SK-N-SH (cell line): ENCODE measurements at regions not wholly inside any gene's neighbourhood (a gene's known extent, or its start where the extent isn't known, plus 50 kb on each side); places are given as distances from the start of the nearest gene placed in this dataset.

Experiments
- CTCF ChIP-seq: fragments of 200-600 bp; sonication (generic); IDR thresholded peaks from 2 replicates; pipeline ENCODE4 v1.6.1; 2017; ENCODE audit warnings: antibody characterized with exemption, mild to moderate bottlenecking, moderate library complexity
- EP300 ChIP-seq, 2 experiments: IDR thresholded peaks; 2 replicates each; pipeline versions ENCODE4 v1.4.0 to v1.6.1; 2012; ENCODE audit warnings: borderline replicate concordance in 1 of 2, low read depth in 1 of 2, low read length in 1 of 2
- EZH2phosphoT487 ChIP-seq: fragments of 200-600 bp; sonication (generic); IDR thresholded peaks from 2 replicates; pipeline ENCODE4 v1.6.1; 2017; ENCODE audit warnings: low read depth, mixed run types, mild to moderate bottlenecking, antibody characterized with exemption, moderate library complexity, borderline replicate concordance
- GABPA ChIP-seq: IDR thresholded peaks from 2 replicates; pipeline ENCODE4 v1.4.0; 2012; ENCODE audit warnings: low read depth, mild to moderate bottlenecking
- IRF3 ChIP-seq: fragments of 150-350 bp; IDR thresholded peaks from 2 replicates; pipeline ENCODE4 v1.6.1; 2016; ENCODE audit warnings: mild to moderate bottlenecking, low read depth, low read length
- JUND ChIP-seq: IDR thresholded peaks from 2 replicates; pipeline ENCODE4 v1.4.0; 2012
- MAX ChIP-seq: IDR thresholded peaks from 2 replicates; pipeline ENCODE4 v1.4.0; 2012; ENCODE audit warnings: low read depth
- REST ChIP-seq: IDR thresholded peaks from 2 replicates; pipeline ENCODE4 v1.6.1; 2012; ENCODE audit warnings: mild to moderate bottlenecking, low read depth, low read length, moderate library complexity
- YY1 ChIP-seq: IDR thresholded peaks from 2 replicates; pipeline ENCODE4 v1.4.0; 2012; ENCODE audit warnings: low read depth, mild to moderate bottlenecking
- ZBTB33 ChIP-seq: IDR thresholded peaks from 2 replicates; pipeline ENCODE4 v1.4.0; 2012; ENCODE audit warnings: low read depth, borderline replicate concordance

GRCh38 chr1:30064547-30064946, 658.8 kb downstream of the MATN1 start:
- TF ChIP-seq IRF3 (no peak), MAX (no peak), EZH2phosphoT487 (no peak), ZBTB33 (no peak), GABPA (no peak), JUND (no peak), EP300 (IDR thresholded peaks at IDR 0.05; ENCODE audit: borderline replicate concordance in 1 of 2, low read depth in 1 of 2, low read length in 1 of 2) (no peak), YY1 (no peak), REST (no peak), CTCF (no peak)
